Erythroblast (primary cell): ENCODE measurements at regions not wholly inside any gene's neighbourhood (a gene's known extent, or its start where the extent isn't known, plus 50 kb on each side); places are given as distances from the start of the nearest gene placed in this dataset.

Experiments
- GATA1 ChIP-seq: IDR thresholded peaks from 2 replicates; pipeline ENCODE4 v1.6.1; 2011; ENCODE audit warnings: low read depth, mild to moderate bottlenecking, control low read depth, low read length, moderate library complexity
- POLR2A ChIP-seq: IDR thresholded peaks from 2 replicates; pipeline ENCODE4 v1.6.1; 2011; ENCODE audit warnings: mild to moderate bottlenecking, low read length

DNA sequence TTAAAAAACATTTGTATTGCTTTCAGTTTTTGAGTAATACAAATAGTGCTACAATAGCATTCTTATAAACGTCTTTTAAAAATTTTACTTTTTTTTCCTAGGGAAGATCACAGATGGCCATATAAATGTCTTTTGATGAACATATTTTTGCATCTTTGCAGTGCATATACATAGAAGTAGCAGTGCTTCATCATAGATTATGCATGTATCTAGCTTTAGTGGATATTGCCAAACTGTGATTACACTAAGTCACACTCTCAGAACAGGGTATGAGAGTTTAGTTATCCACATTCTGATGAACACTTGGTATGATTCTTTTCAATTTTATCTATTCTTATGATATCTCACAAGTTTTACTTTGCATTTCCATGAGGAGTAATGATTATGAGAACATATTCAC, 99.8 kb upstream of the ASCC3 start:
- TF ChIP-seq POLR2A (no peak), GATA1 (no peak)
